Keratinocyte (primary cell): ENCODE measurements at regions not wholly inside any gene's neighbourhood (a gene's known extent, or its start where the extent isn't known, plus 50 kb on each side); places are given as distances from the start of the nearest gene placed in this dataset.

Experiments
- DNase-seq: peaks from one replicate; pipeline ENCODE4 v3.0.0-alpha.2; 2011; ENCODE audit warnings: low read depth, missing footprints, low spot score
- FAIRE-seq: peaks from 2 replicates; lab custom pipeline; 2011; peaks lifted over from hg19 to GRCh38; lab: Jason Lieb, UNC
- H2AFZ ChIP-seq: 2 replicates; pipeline ENCODE4 v1.6.0; 2012; ENCODE audit warnings: low read length, control low read depth, inconsistent platforms; ENCODE audit not compliant: control insufficient read depth
- H3K27ac ChIP-seq: 2 replicates; pipeline ENCODE4 v1.5.1; 2011; ENCODE audit warnings: low read length; ENCODE audit not compliant: control insufficient read depth, insufficient read depth
- H3K27me3 ChIP-seq: 3 replicates; pipeline ENCODE4 v1.6.0; 2011; ENCODE audit warnings: low read length; ENCODE audit not compliant: control insufficient read depth, insufficient read depth; ENCODE audit errors: extremely low read depth
- H3K36me3 ChIP-seq, 2 experiments: 2 replicates in 1 of 2; 3 replicates in 1 of 2; pipeline ENCODE4 v1.5.1; 2011; ENCODE audit warnings: low read length in 2 of 2, mild to moderate bottlenecking in 1 of 2; ENCODE audit not compliant: control insufficient read depth in 2 of 2, insufficient read depth in 2 of 2; ENCODE audit errors: extremely low read depth in 1 of 2
- H3K4me1 ChIP-seq: 3 replicates; pipeline ENCODE4 v1.5.1; 2011; ENCODE audit warnings: low read length; ENCODE audit not compliant: control insufficient read depth, insufficient read depth; ENCODE audit errors: extremely low read depth
- H3K4me2 ChIP-seq: 3 replicates; pipeline ENCODE4 v1.6.0; 2011; ENCODE audit warnings: low read depth, low read length; ENCODE audit not compliant: control insufficient read depth, insufficient read depth; ENCODE audit errors: extremely low read depth
- H3K4me3 ChIP-seq, 3 experiments: fragments of 200-600 bp in 1 of 3; sonication (generic) in 1 of 3; 2 replicates in 2 of 3; 3 replicates in 1 of 3; pipeline ENCODE4 v1.5.1; 2011 to 2016; ENCODE audit warnings: low read length in 3 of 3, mild to moderate bottlenecking in 3 of 3, control low read depth in 2 of 3, inconsistent platforms in 1 of 3, low read depth in 1 of 3, mixed read lengths in 1 of 3, mixed run types in 1 of 3, moderate library complexity in 1 of 3; ENCODE audit not compliant: control insufficient read depth in 2 of 3, insufficient read depth in 2 of 3; ENCODE audit errors: extremely low read depth in 1 of 3
- H3K79me2 ChIP-seq: 2 replicates; pipeline ENCODE4 v1.6.0; 2012; ENCODE audit warnings: low read length; ENCODE audit not compliant: control insufficient read depth, insufficient read depth
- H3K9ac ChIP-seq: 3 replicates; pipeline ENCODE4 v1.6.0; 2011; ENCODE audit warnings: low read length; ENCODE audit not compliant: control insufficient read depth, insufficient read depth; ENCODE audit errors: extremely low read depth
- H3K9me1 ChIP-seq: 3 replicates; pipeline ENCODE4 v1.6.0; 2011; ENCODE audit warnings: low read length; ENCODE audit not compliant: control insufficient read depth, insufficient read depth; ENCODE audit errors: extremely low read depth
- H3K9me3 ChIP-seq: 2 replicates; pipeline ENCODE4 v1.5.1; 2012; ENCODE audit warnings: low read depth, low read length; ENCODE audit not compliant: control insufficient read depth
- H4K20me1 ChIP-seq: 3 replicates; pipeline ENCODE4 v1.6.0; 2011; ENCODE audit warnings: low read length; ENCODE audit not compliant: control insufficient read depth, insufficient read depth; ENCODE audit errors: extremely low read depth
- EZH2 ChIP-seq: IDR thresholded peaks from one replicate; pipeline ENCODE4 v1.6.1; 2012; ENCODE audit warnings: inconsistent platforms, mild to moderate bottlenecking, low read length, moderate library complexity
- dilution Hi-C: fragments of 300-500 bp; cut with MboI; formaldehyde crosslinking; loops from one replicate; pipeline ENCODE4 v1.7.0; 2020; ENCODE audit warnings: low sequenced_read_pairs; ENCODE audit not compliant: extremely low pct_ligation_motif_present
- TF ChIP-seq, protein P1 (sequence below), 3 experiments: IDR thresholded peaks in 1 of 3; conservative IDR thresholded peaks in 1 of 3; optimal IDR thresholded peaks in 1 of 3; 2 replicates in 2 of 3; 3 replicates in 1 of 3; pipeline versions ENCODE3 to v1.5.1; 2011; ENCODE audit warnings: low read length in 3 of 3, mild to moderate bottlenecking in 3 of 3, moderate library complexity in 2 of 3, control low read depth in 1 of 3, inconsistent platforms in 1 of 3; ENCODE audit not compliant: insufficient read depth in 2 of 3; ENCODE audit errors: extremely low read depth in 1 of 3

- H3K27ac ChIP-seq: no peak overlapping the region
- dilution Hi-C loops: no loop called here
- no peak overlapping the region for H3K4me2 ChIP-seq
- no peaks in the 10 kb centered on the region for H3K4me1 ChIP-seq
- no peaks in the 10 kb centered on the region for H4K20me1 ChIP-seq
- no peaks in the 10 kb centered on the region for H3K9me3 ChIP-seq
- H3K79me2 ChIP-seq: no peaks in the 10 kb centered on the region
- FAIRE-seq (no peak), DNase-seq (no peak)
- H2AFZ ChIP-seq: no peak overlapping the region
- no peak overlapping the region for H3K4me3 ChIP-seq
- no peak for TF ChIP-seq EZH2
- TF ChIP-seq, protein P1, sequence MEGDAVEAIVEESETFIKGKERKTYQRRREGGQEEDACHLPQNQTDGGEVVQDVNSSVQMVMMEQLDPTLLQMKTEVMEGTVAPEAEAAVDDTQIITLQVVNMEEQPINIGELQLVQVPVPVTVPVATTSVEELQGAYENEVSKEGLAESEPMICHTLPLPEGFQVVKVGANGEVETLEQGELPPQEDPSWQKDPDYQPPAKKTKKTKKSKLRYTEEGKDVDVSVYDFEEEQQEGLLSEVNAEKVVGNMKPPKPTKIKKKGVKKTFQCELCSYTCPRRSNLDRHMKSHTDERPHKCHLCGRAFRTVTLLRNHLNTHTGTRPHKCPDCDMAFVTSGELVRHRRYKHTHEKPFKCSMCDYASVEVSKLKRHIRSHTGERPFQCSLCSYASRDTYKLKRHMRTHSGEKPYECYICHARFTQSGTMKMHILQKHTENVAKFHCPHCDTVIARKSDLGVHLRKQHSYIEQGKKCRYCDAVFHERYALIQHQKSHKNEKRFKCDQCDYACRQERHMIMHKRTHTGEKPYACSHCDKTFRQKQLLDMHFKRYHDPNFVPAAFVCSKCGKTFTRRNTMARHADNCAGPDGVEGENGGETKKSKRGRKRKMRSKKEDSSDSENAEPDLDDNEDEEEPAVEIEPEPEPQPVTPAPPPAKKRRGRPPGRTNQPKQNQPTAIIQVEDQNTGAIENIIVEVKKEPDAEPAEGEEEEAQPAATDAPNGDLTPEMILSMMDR (optimal IDR thresholded peaks at IDR 0.05 in 1 of 3, IDR thresholded peaks at IDR 0.05 in 1 of 3, conservative IDR thresholded peaks at IDR 0.05 in 1 of 3; ENCODE audit: extremely low read depth in 1 of 3, insufficient read depth in 2 of 3, low read length in 3 of 3): no peak
- H3K9ac ChIP-seq: no peak overlapping the region
- no peaks in the 10 kb centered on the region for H3K36me3 ChIP-seq
- H3K27me3 ChIP-seq: no peaks in the 10 kb centered on the region
- no peaks in the 10 kb centered on the region for H3K9me1 ChIP-seq
Observed at GRCh38 chr1:87674791-87675190, 346.1 kb downstream of the LMO4 start.

DNA sequence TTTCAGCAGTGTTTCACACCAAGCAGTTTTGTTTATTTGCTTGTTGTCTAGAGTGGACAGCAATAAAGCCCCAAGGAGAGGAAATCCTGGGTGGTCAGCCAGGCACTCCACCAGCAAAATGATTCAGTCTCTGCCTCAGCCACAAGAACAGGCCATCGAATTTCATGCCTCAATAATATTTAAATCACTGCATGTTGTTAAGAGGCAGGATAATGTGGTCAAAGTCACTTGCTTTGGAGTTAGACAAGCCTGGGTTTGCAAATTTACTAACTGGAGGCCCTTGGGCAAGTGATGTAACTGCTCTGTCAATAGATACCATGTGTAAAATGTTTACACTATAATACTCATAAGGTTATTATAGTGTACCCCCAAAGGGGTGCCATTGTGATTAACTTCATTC is 349.6 kb downstream of the LMO4 start:
- dilution Hi-C loops: no loop called here
- no peak for TF ChIP-seq EZH2
- no peak for FAIRE-seq

GRCh38 chr1:87682565-87682964 is 353.9 kb downstream of the LMO4 start:
- Histone ChIP-seq H3K27ac (no peak overlapping the region), H3K9ac (no peak overlapping the region), H3K4me2 (no peak overlapping the region), H3K4me1 (no peaks in the 10 kb centered on the region), H2AFZ (no peak overlapping the region), H3K4me3 (no peak overlapping the region), H3K9me1 (no peaks in the 10 kb centered on the region), H3K27me3 (no peaks in the 10 kb centered on the region), H3K9me3 (no peaks in the 10 kb centered on the region), H4K20me1 (no peaks in the 10 kb centered on the region), H3K36me3 (no peaks in the 10 kb centered on the region), H3K79me2 (no peaks in the 10 kb centered on the region)
- FAIRE-seq: no peak
- dilution Hi-C loops: no loop called here
- TF ChIP-seq EZH2: no peak
- TF ChIP-seq, protein P1 (optimal IDR thresholded peaks at IDR 0.05 in 1 of 3, IDR thresholded peaks at IDR 0.05 in 1 of 3, conservative IDR thresholded peaks at IDR 0.05 in 1 of 3; ENCODE audit: extremely low read depth in 1 of 3, insufficient read depth in 2 of 3, low read length in 3 of 3): no peak
- no peak for DNase-seq

More for the DNA sequence above, 349.6 kb downstream of the LMO4 start:
- H3K27ac ChIP-seq: no peak overlapping the region
- no peak for DNase-seq
- no peak overlapping the region for H3K4me2 ChIP-seq
- no peaks in the 10 kb centered on the region for H3K4me1 ChIP-seq
- no peak overlapping the region for H3K4me3 ChIP-seq
- H2AFZ ChIP-seq: no peak overlapping the region
- H3K36me3 ChIP-seq: no peaks in the 10 kb centered on the region
- H3K9ac ChIP-seq: no peak overlapping the region
- no peaks in the 10 kb centered on the region for H3K27me3 ChIP-seq
- no peaks in the 10 kb centered on the region for H3K9me3 ChIP-seq
- H3K79me2 ChIP-seq: no peaks in the 10 kb centered on the region
- no peaks in the 10 kb centered on the region for H4K20me1 ChIP-seq
- no peaks in the 10 kb centered on the region for H3K9me1 ChIP-seq
